H9 (cell line): ENCODE measurements at regions not wholly inside any gene's neighbourhood (a gene's known extent, or its start where the extent isn't known, plus 50 kb on each side); places are given as distances from the start of the nearest gene placed in this dataset.

Experiments
- DNase-seq: peaks from one replicate; pipeline ENCODE4 v3.0.0-alpha.2; 2017
- H2AFZ ChIP-seq: one replicate; pipeline ENCODE4 v1.6.1; 2013; ENCODE audit warnings: mild to moderate bottlenecking, low read length, control low read depth, moderate library complexity
- H2AK5ac ChIP-seq: 2 replicates; pipeline ENCODE4 v1.6.1; 2013; ENCODE audit warnings: low read length, control low read depth, mixed read lengths; ENCODE audit not compliant: insufficient read length
- H2BK120ac ChIP-seq: one replicate; pipeline ENCODE4 v1.6.1; 2013; ENCODE audit warnings: low read depth, mild to moderate bottlenecking, low read length, control low read depth, inconsistent platforms; ENCODE audit not compliant: poor library complexity, severe bottlenecking
- H2BK12ac ChIP-seq: 2 replicates; pipeline ENCODE4 v1.6.1; 2013; ENCODE audit warnings: low read length, control low read depth, mixed read lengths, low read depth; ENCODE audit not compliant: insufficient read length
- H2BK15ac ChIP-seq: 2 replicates; pipeline ENCODE4 v1.6.1; 2013; ENCODE audit warnings: low read depth, low read length, control low read depth
- H2BK20ac ChIP-seq: one replicate; pipeline ENCODE4 v1.6.1; 2013; ENCODE audit warnings: low read depth, mild to moderate bottlenecking, low read length, control low read depth, inconsistent platforms; ENCODE audit not compliant: poor library complexity, severe bottlenecking
- H2BK5ac ChIP-seq: 2 replicates; pipeline ENCODE4 v1.6.1; 2013; ENCODE audit warnings: low read length, control low read depth, mixed read lengths; ENCODE audit not compliant: insufficient read length
- H3K14ac ChIP-seq: 2 replicates; pipeline ENCODE4 v1.6.1; 2013; ENCODE audit warnings: low read length, control low read depth; ENCODE audit not compliant: insufficient read depth
- H3K18ac ChIP-seq: 2 replicates; pipeline ENCODE4 v1.6.1; 2013; ENCODE audit warnings: low read depth, mild to moderate bottlenecking, mixed read lengths, low read length, control low read depth; ENCODE audit not compliant: insufficient read length
- H3K23ac ChIP-seq: 2 replicates; pipeline ENCODE4 v1.6.1; 2013; ENCODE audit warnings: low read length, control low read depth, mixed read lengths, low read depth; ENCODE audit not compliant: insufficient read length
- H3K23me2 ChIP-seq: 2 replicates; pipeline ENCODE4 v1.6.1; 2013; ENCODE audit warnings: low read depth, mild to moderate bottlenecking, mixed read lengths, low read length, control low read depth; ENCODE audit not compliant: insufficient read length, poor library complexity, severe bottlenecking
- H3K27ac ChIP-seq: 2 replicates; pipeline ENCODE4 v1.5.1; 2013; ENCODE audit warnings: low read length, control low read depth, mixed read lengths, low read depth; ENCODE audit not compliant: insufficient read length
- H3K27me3 ChIP-seq: 2 replicates; pipeline ENCODE4 v1.6.1; 2013; ENCODE audit warnings: low read length, control low read depth, inconsistent platforms; ENCODE audit not compliant: insufficient read depth
- H3K4ac ChIP-seq: 2 replicates; pipeline ENCODE4 v1.6.1; 2013; ENCODE audit warnings: low read depth, mild to moderate bottlenecking, control low read depth, inconsistent platforms, low read length, moderate library complexity
- H3K4me1 ChIP-seq: 2 replicates; pipeline ENCODE4 v1.6.1; 2013; ENCODE audit warnings: low read length, control low read depth, inconsistent platforms; ENCODE audit not compliant: insufficient read depth
- H3K4me2 ChIP-seq: 2 replicates; pipeline ENCODE4 v1.6.1; 2013; ENCODE audit warnings: low read length, control low read depth, mixed read lengths; ENCODE audit not compliant: insufficient read length, insufficient read depth
- H3K56ac ChIP-seq: 2 replicates; pipeline ENCODE4 v1.6.1; 2013; ENCODE audit warnings: low read depth, mild to moderate bottlenecking, mixed read lengths, low read length, control low read depth; ENCODE audit not compliant: insufficient read length
- H3K79me1 ChIP-seq: 2 replicates; pipeline ENCODE4 v1.6.1; 2013; ENCODE audit warnings: low read depth, mild to moderate bottlenecking, moderate library complexity, low read length, control low read depth, inconsistent platforms; ENCODE audit not compliant: insufficient read depth, poor library complexity, severe bottlenecking
- H3K79me2 ChIP-seq: 2 replicates; pipeline ENCODE4 v1.6.1; 2013; ENCODE audit warnings: low read length, control low read depth, inconsistent platforms; ENCODE audit not compliant: insufficient read depth
- H3K9ac ChIP-seq: 2 replicates; pipeline ENCODE4 v1.6.1; 2013; ENCODE audit warnings: low read length, control low read depth, mixed read lengths; ENCODE audit not compliant: insufficient read length; ENCODE audit errors: extremely low read depth
- H3K9me3 ChIP-seq: one replicate; pipeline ENCODE4 v1.6.1; 2013; ENCODE audit warnings: low read depth, low read length, inconsistent platforms; ENCODE audit not compliant: control insufficient read depth
- H3T11ph ChIP-seq: one replicate; pipeline ENCODE4 v1.6.1; 2013; ENCODE audit warnings: mild to moderate bottlenecking, low read length, control low read depth, inconsistent platforms
- H4K20me1 ChIP-seq: one replicate; pipeline ENCODE4 v1.6.1; 2013; ENCODE audit not compliant: control insufficient read depth, insufficient read length, insufficient read depth
- H4K5ac ChIP-seq: 2 replicates; pipeline ENCODE4 v1.6.1; 2013; ENCODE audit warnings: low read depth, mild to moderate bottlenecking, mixed read lengths, low read length, control low read depth; ENCODE audit not compliant: insufficient read length
- H4K8ac ChIP-seq: replicated peaks from 2 replicates; pipeline ENCODE4 v1.6.1; 2013; ENCODE audit warnings: low read length, control low read depth, mixed read lengths, low read depth; ENCODE audit not compliant: insufficient read length
- H4K91ac ChIP-seq: 2 replicates; pipeline ENCODE4 v1.6.1; 2013; ENCODE audit warnings: low read depth, mild to moderate bottlenecking, moderate library complexity, mixed read lengths, low read length, control low read depth; ENCODE audit not compliant: insufficient read length
- H3K27ac Mint-ChIP-seq, 3 experiments: 2 replicates in 2 of 3; 3 replicates in 1 of 3; pipeline ENCODE4 v1.8.0; 2020 to 2021; ENCODE audit warnings: mixed read lengths in 3 of 3, mild to moderate bottlenecking in 1 of 3, moderate library complexity in 1 of 3
- H3K27me3 Mint-ChIP-seq: 2 replicates; pipeline ENCODE4 v1.8.0; 2021; ENCODE audit warnings: low read depth, mild to moderate bottlenecking, moderate library complexity, mixed read lengths
- H3K36me3 Mint-ChIP-seq, 3 experiments: 2 replicates in 2 of 3; 3 replicates in 1 of 3; pipeline ENCODE4 v1.8.0; 2020 to 2021; ENCODE audit warnings: low read depth in 3 of 3, mixed read lengths in 3 of 3; ENCODE audit not compliant: insufficient read depth in 1 of 3
- H3K4me1 Mint-ChIP-seq, 2 experiments: 2 replicates each; pipeline ENCODE4 v1.8.0; 2020; ENCODE audit warnings: mixed read lengths in 2 of 2
- H3K4me3 Mint-ChIP-seq, 2 experiments: 2 replicates in 1 of 2; 3 replicates in 1 of 2; pipeline ENCODE4 v1.8.0; 2020 to 2021; ENCODE audit warnings: mild to moderate bottlenecking in 2 of 2, mixed read lengths in 2 of 2, moderate library complexity in 1 of 2
- H3K9me3 Mint-ChIP-seq, 2 experiments: 2 replicates in 1 of 2; 3 replicates in 1 of 2; pipeline ENCODE4 v1.8.0; 2020; ENCODE audit warnings: mild to moderate bottlenecking in 2 of 2, mixed read lengths in 2 of 2, moderate library complexity in 1 of 2
- WGBS: extraction: QIAGEN DNeasy Blood & Tissue Kit; methylation state at CpG from one replicate; pipeline ENCODE4 v1.1.7; 2013; ENCODE audit warnings: missing lambda C conversion rate, low lambda C conversion rate, mixed read lengths; ENCODE audit not compliant: insufficient read length; ENCODE audit errors: extremely low coverage; 5-methylcytosine and 5-hydroxymethylcytosine counted together
- TF ChIP-seq, protein P1 (sequence below): fragments of 200-600 bp; sonication (generic); conservative IDR thresholded peaks from 3 replicates; pipeline ENCODE4 v1.8.0; 2021; ENCODE audit warnings: antibody characterized with exemption, mild to moderate bottlenecking

DNA sequence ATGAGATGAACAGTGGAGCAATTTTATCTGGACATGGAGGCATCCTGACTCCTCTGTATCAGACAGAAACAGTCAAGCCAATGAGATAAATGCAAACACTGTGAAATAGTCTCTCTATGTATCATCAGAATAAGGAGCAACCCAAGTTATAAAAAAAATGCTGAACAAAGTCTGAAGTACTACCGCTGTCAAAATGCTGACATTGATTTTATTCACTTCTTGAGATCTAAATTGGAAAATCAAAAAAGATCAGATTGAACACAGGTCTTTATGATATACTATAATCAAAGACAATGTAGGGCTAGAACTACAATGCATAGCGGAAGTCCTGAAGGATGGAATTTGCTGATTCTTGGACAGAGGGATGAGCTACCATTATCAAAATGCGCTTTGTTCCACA lies 76.1 kb downstream of the FTHL17 start:
- Histone ChIP-seq H4K20me1 (no peaks in the 10 kb centered on the region), H3K79me1 (no peaks in the 10 kb centered on the region), H2AFZ (no peak overlapping the region), H3K56ac (no peak overlapping the region), H4K91ac (no peak overlapping the region), H3K27ac (no peak overlapping the region), H3K4me2 (no peak overlapping the region), H3K18ac (no peak overlapping the region), H3K4ac (no peak overlapping the region), H3T11ph (no peak overlapping the region), H3K23ac (no peak overlapping the region), H2AK5ac (no peak overlapping the region), H4K8ac (no peak overlapping the region), H2BK12ac (no peak overlapping the region), H3K79me2 (no peaks in the 10 kb centered on the region), H2BK20ac (no peak overlapping the region), H3K4me1 (no peaks in the 10 kb centered on the region; the same call in 1 of the 2 replicates), H3K9ac (no peak overlapping the region), H2BK5ac (no peak overlapping the region), H2BK15ac (no peak overlapping the region), H2BK120ac (no peak overlapping the region), H4K5ac (no peak overlapping the region), H3K14ac (no peak overlapping the region), H3K23me2 (no peaks in the 10 kb centered on the region), H3K9me3 (no peaks in the 10 kb centered on the region), H3K27me3 (no peaks in the 10 kb centered on the region; the same call in 1 of the 2 replicates)
- H3K27ac Mint-ChIP-seq: no peak overlapping the region
- DNase-seq: no peak
- no CpG with 5 or more reads among the region's 3 CpGs for whole genome bisulfite sequencing
- H3K4me1 Mint-ChIP-seq: peaks cover 4 to 7% of the 10 kb centered on the region in 2 experiments
- no peaks in the 10 kb centered on the region; the same call in 1 of the 2 replicates for H3K27me3 Mint-ChIP-seq
- H3K36me3 Mint-ChIP-seq: peaks cover 0 to 7% (median 0%) of the 10 kb centered on the region in 3 experiments; a peak in 3 of 7 replicates
- H3K4me3 Mint-ChIP-seq: no peak overlapping the region
- H3K9me3 Mint-ChIP-seq: peaks cover 63 to 66% of the 10 kb centered on the region in 2 experiments
- TF ChIP-seq, protein P1, sequence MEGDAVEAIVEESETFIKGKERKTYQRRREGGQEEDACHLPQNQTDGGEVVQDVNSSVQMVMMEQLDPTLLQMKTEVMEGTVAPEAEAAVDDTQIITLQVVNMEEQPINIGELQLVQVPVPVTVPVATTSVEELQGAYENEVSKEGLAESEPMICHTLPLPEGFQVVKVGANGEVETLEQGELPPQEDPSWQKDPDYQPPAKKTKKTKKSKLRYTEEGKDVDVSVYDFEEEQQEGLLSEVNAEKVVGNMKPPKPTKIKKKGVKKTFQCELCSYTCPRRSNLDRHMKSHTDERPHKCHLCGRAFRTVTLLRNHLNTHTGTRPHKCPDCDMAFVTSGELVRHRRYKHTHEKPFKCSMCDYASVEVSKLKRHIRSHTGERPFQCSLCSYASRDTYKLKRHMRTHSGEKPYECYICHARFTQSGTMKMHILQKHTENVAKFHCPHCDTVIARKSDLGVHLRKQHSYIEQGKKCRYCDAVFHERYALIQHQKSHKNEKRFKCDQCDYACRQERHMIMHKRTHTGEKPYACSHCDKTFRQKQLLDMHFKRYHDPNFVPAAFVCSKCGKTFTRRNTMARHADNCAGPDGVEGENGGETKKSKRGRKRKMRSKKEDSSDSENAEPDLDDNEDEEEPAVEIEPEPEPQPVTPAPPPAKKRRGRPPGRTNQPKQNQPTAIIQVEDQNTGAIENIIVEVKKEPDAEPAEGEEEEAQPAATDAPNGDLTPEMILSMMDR: no peak
